NCI-H2171 (cell line): ENCODE measurements at regions not wholly inside any gene's neighbourhood (a gene's known extent, or its start where the extent isn't known, plus 50 kb on each side); places are given as distances from the start of the nearest gene placed in this dataset.

Experiments used
- DNase-seq: peaks from one replicate; lab custom pipeline; 2025; lab: John Stamatoyannopoulos, UW

DNA sequence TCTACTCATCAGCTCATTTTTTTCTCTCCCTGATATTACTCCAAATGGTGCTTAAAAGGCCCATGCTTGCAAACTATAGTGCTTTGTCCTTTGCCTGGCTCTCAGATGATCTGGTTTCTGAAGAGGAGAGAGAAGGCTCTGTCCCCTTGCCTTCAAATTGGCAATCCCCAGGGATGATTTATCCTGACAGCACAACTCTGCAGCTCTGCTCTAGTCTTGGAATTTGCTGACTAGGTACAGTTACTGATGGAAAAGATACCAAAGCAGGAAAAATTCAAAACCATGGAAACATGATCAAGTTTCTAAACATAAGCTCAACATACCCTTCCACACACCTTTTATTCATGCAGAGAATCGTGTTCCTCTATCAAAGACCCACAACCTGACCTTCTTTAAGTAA lies 106.7 kb upstream of the CADPS start:
- DNase-seq: no peak

DNA sequence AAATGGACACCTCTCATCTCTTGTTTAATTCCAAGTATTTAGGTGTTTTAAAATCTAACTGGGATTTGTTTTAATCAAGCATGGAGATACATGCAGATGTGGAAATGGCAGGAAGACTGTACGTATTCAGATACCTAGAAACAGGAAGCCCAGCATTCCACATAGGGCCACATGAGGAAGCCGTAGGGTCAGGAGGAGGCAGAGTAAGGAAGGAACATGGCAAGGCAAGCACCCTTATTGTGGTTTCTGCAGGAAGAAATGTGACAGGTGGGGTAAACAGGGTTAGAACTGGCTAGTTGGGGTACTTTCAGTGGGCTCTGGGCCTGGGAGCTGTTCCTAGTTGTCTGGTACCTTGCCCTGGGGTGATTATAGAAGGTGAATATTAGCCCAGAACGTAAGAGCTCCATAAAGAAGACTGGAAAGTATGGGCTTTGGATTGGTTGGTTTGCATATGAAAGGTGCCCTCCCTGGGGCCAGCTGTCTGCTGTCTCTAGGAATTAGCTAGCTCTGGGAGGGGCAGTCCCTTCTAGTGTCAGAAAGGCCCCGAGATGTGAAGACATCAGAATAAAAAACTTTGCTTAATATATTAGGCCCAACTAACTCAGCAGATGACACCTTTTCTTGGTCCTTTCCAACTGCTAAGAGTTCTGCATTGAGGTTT lies 107.7 kb upstream of the CADPS start:
- DNase-seq: no peak

DNA sequence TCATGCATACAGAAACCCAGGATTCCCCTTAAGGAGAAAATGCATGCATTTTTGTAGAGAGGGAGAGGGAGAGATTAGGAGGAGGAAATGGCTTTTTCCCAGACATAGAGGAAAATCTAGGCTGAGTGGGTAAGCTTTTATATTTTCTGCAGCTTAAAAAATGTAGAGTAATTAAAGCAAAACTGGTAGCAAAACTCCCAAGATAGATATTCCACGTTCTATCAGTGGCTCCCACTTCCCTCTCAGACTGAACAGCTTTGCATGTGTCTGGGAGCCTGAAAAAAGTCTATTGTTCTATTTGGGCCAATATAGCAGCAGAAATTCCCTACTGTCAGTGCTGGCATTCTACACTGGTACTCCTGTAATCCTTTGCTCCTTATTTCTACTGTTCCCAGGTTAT lies 110.8 kb upstream of the CADPS start:
- no peak for DNase-seq

DNA sequence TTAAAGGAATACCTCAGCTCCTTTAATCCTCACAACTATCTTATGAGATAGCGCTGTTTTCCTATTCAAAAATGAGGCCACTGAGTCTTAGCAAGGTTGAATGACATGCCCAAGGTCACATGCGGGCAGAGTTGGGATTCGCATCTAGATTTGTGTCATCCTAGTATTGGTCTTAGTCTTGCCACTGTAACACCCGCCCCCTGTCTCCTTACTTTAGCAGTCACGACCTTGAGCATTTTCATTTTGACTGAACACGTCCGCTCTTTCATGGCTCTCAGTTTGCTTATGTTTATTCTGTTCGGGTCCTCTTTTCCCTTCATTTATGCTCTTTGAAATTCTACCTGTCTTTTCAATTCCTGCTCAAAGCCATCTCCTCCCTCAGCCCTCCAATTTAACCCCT lies 112.5 kb upstream of the CADPS start:
- DNase-seq: no peak

GRCh38 chr3:62990704-62991413 lies 115.6 kb upstream of the CADPS start:
- no peak for DNase-seq

DNA sequence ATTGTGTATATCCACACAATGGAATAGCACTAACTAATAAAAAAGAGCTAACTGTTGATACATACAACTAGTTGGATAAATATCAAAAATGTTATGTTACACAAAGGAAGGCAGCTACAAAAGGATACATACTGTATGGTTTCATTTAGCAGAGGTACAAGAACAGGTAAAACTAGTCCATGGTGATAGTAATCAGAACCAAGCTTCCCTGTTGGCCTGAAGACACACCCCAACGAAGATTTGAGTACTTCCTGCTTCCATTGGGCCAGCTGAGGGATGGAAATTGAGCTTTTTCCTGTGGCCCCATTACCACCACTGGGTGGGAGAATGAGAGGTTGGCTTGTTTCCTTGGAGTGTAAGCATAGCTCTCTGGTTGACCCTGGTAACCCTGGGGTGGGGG lies 117.3 kb upstream of the CADPS start:
- no peak for DNase-seq

DNA sequence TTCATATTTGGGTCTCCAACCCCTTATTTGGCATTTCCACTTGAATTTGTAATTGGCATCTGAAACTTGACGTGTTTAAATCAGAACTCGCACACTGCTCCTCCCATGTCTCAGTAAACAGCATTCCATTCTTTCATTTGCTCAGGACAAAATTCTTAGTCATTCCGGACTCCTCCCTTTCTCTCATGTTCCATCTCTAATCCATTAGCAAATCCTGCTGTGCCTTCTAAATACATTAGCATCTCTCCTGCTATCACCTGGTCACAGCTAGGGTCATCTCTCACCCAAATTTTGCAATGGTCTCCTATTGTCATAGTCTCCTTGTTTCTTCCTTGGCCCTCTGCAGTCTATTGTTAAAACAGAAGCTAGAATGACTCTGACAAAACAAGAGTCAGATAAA lies 119.9 kb upstream of the CADPS start:
- no peak for DNase-seq

DNA sequence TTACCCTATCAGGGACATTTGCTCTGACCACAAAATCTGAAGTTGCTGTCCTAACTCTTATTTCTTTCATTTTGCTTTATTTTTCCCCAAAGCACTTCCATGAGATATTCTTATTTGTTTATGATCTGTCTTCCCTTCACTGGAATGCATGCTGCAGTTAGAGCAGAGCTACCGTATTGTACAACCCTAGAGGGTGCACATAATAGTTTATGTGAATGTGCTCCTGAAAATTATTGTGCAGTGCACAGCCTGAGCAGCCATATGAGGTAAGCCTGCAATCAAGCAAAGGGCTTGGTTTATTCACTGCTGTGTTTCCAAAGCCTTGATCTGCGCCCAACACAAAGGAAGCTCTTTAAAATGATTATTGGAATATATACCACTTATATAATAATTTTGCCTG lies 120.3 kb upstream of the CADPS start:
- DNase-seq: no peak

DNA sequence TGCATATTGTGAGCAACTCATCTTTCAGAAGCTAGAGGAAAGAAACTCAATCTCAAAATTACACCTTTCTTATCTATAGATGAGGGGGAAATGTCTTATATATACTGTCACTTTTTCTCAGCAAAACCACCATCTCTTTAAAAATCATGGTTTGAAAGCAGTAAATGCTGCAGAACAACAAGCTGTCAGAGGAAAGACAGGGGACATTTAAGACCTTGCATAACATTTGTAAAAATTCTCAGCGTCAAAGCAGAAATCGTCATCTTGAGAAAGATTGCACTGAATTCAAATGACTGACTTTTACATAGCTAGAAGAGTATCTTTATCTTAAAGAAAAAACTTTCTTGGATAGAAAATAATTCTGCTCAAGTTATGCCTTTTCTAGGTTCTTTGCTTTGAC lies 122.2 kb upstream of the CADPS start:
- DNase-seq: no peak

GRCh38 chr3:62999158-62999557 lies 123.9 kb upstream of the CADPS start:
- DNase-seq: no peak

- no peak for DNase-seq
Observed at GRCh38 chr3:62999791-63000190, 124.6 kb upstream of the CADPS start.

DNA sequence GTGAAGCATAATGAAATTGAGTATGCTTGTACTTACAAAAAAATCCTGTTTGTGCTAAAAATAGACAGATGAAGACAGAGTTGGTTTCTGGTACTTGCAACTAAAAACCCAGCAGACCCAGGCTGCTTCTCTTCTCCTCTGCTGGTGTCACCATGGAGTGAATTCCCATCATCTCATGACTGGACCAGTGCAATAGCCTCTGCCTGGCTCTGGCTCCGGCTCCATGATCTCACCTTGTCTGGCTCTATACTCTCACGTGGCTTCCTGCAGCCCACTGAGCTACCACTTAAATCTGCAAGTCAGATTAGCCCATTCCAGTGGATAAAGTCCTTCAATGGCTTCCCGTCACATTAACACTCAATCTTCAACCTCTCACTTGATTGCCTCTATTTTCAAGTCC lies 129.2 kb upstream of the CADPS start:
- no peak for DNase-seq

DNA sequence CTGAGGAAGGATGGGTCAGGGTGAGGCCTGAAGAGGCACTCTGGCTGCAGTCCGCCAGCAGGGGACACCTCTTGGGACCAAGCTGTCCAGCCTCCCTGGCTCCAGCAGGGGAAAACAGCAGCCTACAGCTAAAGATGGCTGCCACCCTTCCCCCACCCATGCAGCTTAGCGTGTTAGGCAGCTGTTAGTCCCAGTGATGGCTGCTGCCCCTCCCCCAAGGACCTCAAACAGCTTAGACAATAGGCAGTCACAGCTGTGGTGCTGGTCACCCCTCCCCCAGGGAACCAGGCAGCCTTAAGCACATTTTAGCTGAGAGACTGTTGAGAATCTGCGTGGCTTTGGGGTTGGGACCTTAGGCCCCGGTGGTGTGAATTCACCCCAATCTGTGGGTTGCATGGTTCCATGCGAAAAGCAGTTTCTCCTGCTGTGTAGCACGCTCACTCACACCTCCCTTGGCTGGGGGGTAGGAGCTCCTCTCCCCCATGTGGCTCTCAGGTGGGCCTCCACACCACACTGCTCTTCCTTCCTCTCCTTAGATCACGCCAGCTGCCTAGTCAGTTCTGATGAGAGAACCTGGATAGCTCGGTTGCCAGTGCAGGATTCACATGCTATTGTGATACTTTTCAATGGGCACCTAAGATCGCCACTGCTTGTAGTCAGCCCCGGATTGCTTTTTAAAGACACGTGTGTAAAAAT lies 140.5 kb upstream of the CADPS start:
- DNase-seq: no peak

GRCh38 chr3:63022114-63022513 lies 146.9 kb upstream of the CADPS start:
- DNase-seq: no peak

DNA sequence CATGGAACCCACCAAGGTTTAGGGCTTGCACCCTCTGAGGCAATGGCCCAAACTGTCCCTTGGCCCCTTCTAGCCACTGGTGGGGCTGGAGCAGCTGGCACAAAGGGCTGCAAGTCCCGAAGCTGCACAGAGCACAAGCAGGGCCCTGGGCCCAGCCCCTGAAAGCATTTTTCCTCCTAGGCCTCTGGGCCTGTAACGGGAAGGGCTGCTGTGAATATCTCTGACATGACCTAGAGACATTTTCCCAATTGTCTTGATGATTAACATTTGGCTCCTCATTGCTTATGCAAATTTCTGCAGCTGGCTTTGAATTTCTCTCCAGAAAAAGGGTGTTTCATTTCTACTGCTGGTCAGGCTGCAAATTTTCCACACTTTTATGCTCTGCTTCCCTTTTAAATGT lies 151.5 kb upstream of the CADPS start:
- no peak for DNase-seq

DNA sequence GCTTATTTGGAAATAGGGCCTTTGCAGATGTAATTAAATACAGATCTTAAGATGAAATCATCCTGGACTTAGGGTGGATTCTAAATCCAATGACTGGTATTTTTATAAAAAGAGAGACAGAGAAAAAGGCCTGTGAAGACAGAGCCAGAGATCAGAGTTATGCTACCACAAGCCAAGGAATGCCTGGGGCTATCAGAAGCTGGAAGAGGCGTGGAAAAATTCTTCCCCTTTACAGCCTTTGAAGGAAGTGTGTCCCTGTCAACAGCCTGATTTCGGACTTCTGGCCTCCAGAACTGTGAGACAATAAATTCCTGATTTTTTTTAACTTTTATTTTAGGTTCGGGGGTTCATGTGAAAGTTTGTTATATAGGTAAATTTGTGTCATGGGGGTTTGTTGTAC lies 154.1 kb upstream of the CADPS start:
- no peak for DNase-seq

- no peak for DNase-seq
Observed at GRCh38 chr3:63029921-63030320, 154.7 kb upstream of the CADPS start.

DNA sequence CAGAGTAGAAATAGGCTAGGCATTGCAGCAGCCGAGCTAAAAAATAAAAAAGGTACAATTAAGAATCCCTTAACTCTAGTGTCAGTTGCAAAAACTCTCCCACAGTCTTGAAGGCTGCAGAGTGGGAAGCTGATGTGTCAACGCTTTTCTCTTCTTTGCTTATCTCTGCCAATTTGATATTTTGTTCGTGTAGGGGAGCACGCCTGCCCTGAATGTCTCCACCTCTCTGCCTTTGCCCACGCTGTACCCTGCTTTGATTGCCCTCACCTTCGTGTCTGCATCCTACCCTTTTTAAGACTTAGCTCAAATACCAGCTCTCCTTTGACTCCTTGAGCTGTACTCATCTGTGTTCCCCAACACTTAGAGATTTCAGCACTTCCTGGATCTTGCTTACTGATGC lies 155.4 kb upstream of the CADPS start:
- DNase-seq: no peak

- no peak for DNase-seq
Observed at GRCh38 chr3:63032881-63033280, 157.7 kb upstream of the CADPS start.

- DNase-seq: no peak
Observed at GRCh38 chr3:63034101-63034500, 158.9 kb upstream of the CADPS start.

- no peak for DNase-seq
Observed at GRCh38 chr3:63037116-63037515, 161.9 kb upstream of the CADPS start.

GRCh38 chr3:63042833-63043232 lies 167.6 kb upstream of the CADPS start:
- DNase-seq: no peak

GRCh38 chr3:63043631-63044030 lies 168.4 kb upstream of the CADPS start:
- DNase-seq: no peak

- no peak for DNase-seq
Observed at GRCh38 chr3:63046152-63046551, 170.9 kb upstream of the CADPS start.
